ENCODE measurements at regions not wholly inside any gene's neighbourhood (a gene's known extent, or its start where the extent isn't known, plus 50 kb on each side); places are given as distances from the start of the nearest gene placed in this dataset.
"Not testable (repeated sequence)": the region's sequence is repeated elsewhere in the genome, so short reads cannot be mapped to it uniquely, and the experiment has no call there.

DNA sequence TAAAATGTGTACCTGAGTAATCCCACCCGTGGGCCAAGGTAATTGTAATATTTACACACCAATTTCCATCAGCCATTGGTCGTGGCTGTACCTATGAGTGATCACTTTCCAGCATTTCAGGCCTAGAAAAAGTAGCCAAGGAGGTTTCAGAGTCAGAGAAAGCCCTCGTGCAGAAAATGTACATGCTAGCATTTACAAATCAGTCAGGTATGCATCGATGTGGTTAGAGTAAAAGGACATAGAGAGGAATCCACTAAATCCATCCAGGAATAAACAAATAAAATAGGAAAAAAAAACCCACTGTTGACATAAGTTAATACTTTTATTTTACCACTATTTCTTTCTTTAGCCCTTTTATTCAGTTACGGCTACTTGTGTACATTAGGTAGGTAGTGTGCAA is 256.8 kb downstream of the TRIML1 start:
- no peak for DNase-seq
- Histone ChIP-seq H3K4me3 (no peak overlapping the region), H3K4me1 (no peaks in the 10 kb centered on the region), H3K9me3 (no peaks in the 10 kb centered on the region), H3K27me3 (no peaks in the 10 kb centered on the region), H3K27ac (no peak overlapping the region), H3K36me3 (no peaks in the 10 kb centered on the region)
- intact Hi-C loops (cut with DNase I; ENCODE audit: low total_unique reads), result no loop called here
- no peak for TF ChIP-seq CTCF (IDR thresholded peaks at IDR 0.05)

DNA sequence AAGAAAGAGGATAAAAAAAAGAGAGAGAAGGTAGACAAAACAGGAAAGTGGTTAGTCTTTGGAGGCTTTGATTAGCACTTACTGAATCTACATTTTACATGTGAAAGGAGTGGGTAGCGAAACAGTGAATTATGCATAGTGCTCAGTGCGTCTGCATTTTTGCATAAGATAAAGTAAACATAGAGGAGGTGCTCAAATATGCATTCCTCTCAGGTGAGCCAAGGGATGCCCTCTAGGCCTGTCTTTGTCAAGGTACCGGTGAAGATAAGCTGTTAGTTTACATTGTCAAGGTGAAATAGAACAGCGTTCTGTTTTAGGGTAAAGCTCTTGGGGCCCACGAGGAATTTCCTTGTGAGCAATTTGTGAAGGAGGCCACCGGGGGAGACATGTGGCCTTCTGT is 260.6 kb downstream of the TRIML1 start:
- Histone ChIP-seq H3K27me3 (no peaks in the 10 kb centered on the region), H3K4me3 (no peak overlapping the region), H3K36me3 (no peaks in the 10 kb centered on the region), H3K27ac (no peak overlapping the region), H3K4me1 (no peaks in the 10 kb centered on the region), H3K9me3 (no peaks in the 10 kb centered on the region)
- no peak for DNase-seq
- intact Hi-C loops (cut with DNase I; ENCODE audit: low total_unique reads), result no loop called here
- no peak for TF ChIP-seq CTCF (IDR thresholded peaks at IDR 0.05)

GRCh38 chr4:188400451-188400850 is 261.2 kb downstream of the TRIML1 start:
- Histone ChIP-seq H3K4me3 (no peak overlapping the region), H3K9me3 (no peaks in the 10 kb centered on the region), H3K27me3 (no peaks in the 10 kb centered on the region), H3K36me3 (no peaks in the 10 kb centered on the region), H3K4me1 (no peaks in the 10 kb centered on the region), H3K27ac (no peak overlapping the region)
- intact Hi-C loops (cut with DNase I; ENCODE audit: low total_unique reads), result no loop called here
- no peak for TF ChIP-seq CTCF (IDR thresholded peaks at IDR 0.05)
- DNase-seq, result no peak

GRCh38 chr4:188403272-188403671 is 264.0 kb downstream of the TRIML1 start:
- DNase-seq, result no peak
- Histone ChIP-seq H3K27me3 (no peaks in the 10 kb centered on the region), H3K4me3 (no peak overlapping the region), H3K27ac (no peak overlapping the region), H3K9me3 (no peaks in the 10 kb centered on the region), H3K36me3 (no peaks in the 10 kb centered on the region), H3K4me1 (peaks cover 0 to 2% (median under 1%) of the 10 kb centered on the region in 4 donors)
- intact Hi-C loops (cut with DNase I; ENCODE audit: low total_unique reads), result no loop called here
- no peak for TF ChIP-seq CTCF (IDR thresholded peaks at IDR 0.05)

- intact Hi-C loops (cut with DNase I; ENCODE audit: low total_unique reads); H3K27ac ChIP-seq; H3K4me1 ChIP-seq; H3K9me3 ChIP-seq; H3K27me3 ChIP-seq; H3K4me3 ChIP-seq; H3K36me3 ChIP-seq; DNase-seq: not testable (repeated sequence)
Observed at GRCh38 chr4:188405071-188405835, 266.0 kb downstream of the TRIML1 start.

DNA sequence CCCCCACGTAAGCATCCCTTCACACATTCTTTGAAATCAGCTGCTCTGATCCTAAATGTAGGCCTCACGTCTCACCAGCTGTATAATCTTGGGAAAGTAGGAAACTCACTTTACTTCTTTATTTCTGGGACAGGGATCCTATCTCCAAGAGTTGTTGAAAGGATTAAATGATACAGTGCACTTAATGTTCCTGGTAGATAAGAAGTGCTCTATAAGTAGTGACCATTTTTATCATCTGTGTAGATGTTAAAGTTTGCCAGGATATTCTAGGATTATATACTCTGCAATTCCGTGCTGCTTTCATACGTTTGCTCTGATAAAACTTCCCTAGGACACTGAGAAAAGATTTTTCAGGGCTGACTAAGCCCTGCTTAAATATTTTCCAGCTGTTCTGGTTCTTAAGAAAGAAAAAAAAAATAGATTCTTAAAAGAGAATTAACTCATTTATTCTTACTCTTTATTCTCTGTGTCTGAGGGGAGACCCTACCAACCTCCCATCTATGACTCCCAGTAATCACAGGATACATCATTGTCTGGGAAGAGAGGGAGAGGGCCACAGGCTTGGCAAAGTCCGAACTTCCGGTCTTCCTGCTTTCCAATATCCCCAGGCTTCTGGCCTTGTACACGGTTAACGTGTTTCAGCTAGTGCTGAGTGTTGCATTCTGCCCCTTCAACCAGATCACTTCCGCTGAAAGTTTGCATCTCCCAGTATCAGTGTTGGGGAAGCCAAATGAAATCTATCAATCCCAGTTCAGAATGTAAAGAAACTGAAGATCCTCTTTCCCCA is 269.2 kb downstream of the TRIML1 start:
- Histone ChIP-seq H3K27me3 (no peaks in the 10 kb centered on the region), H3K36me3 (no peaks in the 10 kb centered on the region), H3K4me1 (peaks cover 0 to 7% (median 2%) of the 10 kb centered on the region in 4 donors), H3K27ac (peak overlapping the region in 1 of 2 donors; percentile 25), H3K4me3 (no peak overlapping the region), H3K9me3 (no peaks in the 10 kb centered on the region)
- intact Hi-C loops (cut with DNase I; ENCODE audit: low total_unique reads), result no loop called here
- no peak for TF ChIP-seq CTCF (IDR thresholded peaks at IDR 0.05)
- no peak for DNase-seq
